Muscle of arm (tissue), 1 donor: ENCODE measurements at regions not wholly inside any gene's neighbourhood (a gene's known extent, or its start where the extent isn't known, plus 50 kb on each side); places are given as distances from the start of the nearest gene placed in this dataset.
A peak's percentile ranks its signal among the peaks of the same experiment; 100 is the strongest.

Experiments
- DNase-seq: peaks from one replicate; pipeline ENCODE4 v3.0.0-alpha.2; 2013

- DNase-seq: no peak
Measured at GRCh38 chr1:81699234-81699633, 101.5 kb upstream of the ADGRL2 start.

DNA sequence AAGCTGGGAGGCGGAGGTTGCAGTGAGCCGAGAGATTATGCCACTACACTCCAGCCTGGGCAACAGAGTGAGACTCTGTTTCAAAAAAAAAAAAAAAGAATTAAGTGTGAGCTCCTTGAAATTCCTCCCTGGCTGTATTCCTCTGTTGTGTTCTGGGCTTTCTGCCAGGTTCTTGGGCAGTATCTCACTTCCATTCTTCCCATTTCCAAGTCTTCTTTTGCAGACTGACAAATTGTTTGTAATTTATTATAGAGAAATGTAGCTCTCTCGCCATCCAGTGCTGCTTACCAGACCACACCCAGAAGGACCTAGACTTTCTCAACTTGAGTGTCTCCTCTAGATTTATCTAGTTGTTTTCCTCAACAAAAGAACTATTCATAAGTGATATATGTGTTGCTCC lies 105.0 kb upstream of the ADGRL2 start:
- DNase-seq: no peak

DNA sequence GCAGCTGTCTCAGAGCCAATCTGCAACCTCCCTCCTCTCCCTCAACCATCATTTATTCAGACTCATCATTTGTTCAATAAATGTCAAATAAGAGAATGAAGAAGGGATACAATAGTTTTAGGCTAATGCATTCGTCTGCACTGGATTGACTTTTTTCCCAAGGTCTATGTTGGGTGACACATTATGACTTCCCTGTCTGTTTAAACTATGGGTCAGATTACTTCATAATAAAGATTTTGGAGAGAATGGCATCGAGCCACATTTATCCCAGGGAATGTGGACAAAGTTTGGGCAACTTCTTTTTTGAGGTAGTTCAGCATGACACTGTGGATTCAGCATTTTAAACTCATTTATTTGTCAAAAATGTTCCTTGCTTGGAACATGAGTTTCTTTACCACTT lies 107.4 kb upstream of the ADGRL2 start:
- DNase-seq: no peak

DNA sequence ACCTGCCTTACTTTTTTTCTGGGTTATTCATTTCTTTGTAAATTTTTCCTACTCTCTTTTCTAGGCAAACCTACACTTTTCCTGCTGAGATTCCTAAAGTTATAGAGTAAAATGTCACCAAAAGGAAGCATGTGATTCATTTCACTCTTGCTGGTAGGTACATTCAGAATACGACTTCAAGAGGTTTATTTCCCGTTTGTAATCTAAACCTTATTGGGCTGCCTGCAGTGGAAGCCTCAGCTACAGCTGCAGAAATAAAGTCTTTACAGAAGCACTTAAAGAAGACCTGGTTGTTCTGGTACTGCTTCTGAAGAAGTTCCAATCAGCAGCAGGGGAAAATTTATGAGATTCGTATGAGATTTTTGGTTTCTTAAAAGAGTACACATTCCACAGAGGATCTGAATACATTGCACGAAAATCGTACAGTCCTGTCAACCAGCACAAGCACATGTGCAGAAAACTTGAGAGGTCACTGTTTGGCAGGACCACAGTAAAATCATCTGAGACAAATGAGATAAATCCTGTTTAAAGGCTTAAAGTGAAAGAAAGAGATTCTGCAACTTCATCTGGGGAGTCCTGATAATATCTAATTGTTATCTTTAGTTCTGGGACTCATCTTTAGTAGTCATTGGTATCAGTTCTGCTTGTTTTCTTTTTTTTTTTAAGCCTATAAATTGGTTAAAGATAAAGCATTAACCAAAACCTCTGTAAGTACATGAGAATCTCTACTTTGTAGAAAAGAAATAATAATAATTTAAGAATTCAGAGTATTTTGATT lies 109.9 kb upstream of the ADGRL2 start:
- DNase-seq: no peak

DNA sequence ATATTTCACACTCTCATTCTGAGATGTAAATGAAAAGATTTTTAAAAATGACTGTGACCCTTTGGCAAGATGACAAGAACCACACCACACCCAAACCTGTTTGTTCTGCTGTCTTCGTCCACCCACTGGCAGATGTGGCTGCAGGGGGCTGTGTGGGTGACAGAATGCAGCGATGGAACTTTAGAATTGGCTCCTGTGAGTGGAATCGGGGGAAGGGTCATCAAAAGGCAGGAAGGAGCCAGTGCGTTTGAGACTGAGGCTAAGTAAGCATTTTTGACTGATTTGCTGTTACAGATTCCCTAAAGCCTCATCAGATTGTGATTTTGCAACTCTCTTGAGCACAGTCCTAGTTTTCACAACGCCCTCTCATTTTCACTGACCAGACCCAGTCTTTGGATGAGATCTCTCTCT lies 111.2 kb upstream of the ADGRL2 start:
- DNase-seq: peak; percentile 25

GRCh38 chr1:81682490-81682889 lies 118.2 kb upstream of the ADGRL2 start:
- no peak for DNase-seq

GRCh38 chr1:81681601-81682266 lies 119.0 kb upstream of the ADGRL2 start:
- DNase-seq: peak; percentile 72

- peak; percentile 52 for DNase-seq
Measured at GRCh38 chr1:81681114-81681513, 119.6 kb upstream of the ADGRL2 start.

DNA sequence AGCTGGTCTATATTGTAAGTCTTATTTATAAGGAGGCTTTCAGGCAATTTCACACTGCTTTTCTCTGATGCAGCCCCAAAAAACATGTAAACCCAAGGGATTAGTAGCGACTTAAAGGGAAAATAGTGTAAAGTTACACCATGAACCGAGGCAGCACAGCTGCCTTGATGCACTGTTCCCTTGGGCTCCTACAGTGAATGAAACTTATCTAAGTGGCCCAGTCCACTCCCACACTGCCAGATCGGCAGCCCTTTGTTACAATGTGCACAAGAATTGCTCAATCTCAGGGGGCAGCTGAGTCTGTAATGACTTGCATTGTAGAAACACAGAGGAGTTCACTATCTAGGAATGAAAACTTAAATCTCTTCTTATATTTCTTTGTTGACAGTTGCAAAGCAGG lies 120.8 kb upstream of the ADGRL2 start:
- peak; percentile 37 for DNase-seq

- no peak for DNase-seq
Measured at GRCh38 chr1:81678779-81679178, 122.0 kb upstream of the ADGRL2 start.

GRCh38 chr1:81672766-81673165 lies 128.0 kb upstream of the ADGRL2 start:
- DNase-seq: no peak

DNA sequence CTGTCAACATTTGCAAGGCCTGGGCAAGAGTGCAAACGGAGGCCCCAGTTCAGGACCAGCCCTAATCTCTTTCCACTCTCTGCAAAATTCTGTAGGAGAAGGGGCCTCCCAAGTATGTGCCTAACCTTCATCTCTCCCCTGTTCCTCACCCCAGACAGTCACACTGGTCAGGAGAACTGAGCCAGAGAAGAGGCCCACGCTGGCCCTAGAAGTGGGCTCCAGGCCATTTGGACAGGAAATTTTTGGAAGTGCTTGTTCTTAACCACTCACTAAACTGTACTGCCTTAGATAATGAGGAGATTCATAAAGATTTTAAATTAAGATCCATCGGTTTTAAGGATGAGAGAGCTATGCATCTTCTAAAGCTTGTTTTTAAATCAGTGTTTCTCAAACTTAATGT lies 129.7 kb upstream of the ADGRL2 start:
- no peak for DNase-seq

- peak; percentile 46 for DNase-seq
Measured at GRCh38 chr1:81670286-81670685, 130.4 kb upstream of the ADGRL2 start.

- no peak for DNase-seq
Measured at GRCh38 chr1:81666586-81666985, 134.1 kb upstream of the ADGRL2 start.

DNA sequence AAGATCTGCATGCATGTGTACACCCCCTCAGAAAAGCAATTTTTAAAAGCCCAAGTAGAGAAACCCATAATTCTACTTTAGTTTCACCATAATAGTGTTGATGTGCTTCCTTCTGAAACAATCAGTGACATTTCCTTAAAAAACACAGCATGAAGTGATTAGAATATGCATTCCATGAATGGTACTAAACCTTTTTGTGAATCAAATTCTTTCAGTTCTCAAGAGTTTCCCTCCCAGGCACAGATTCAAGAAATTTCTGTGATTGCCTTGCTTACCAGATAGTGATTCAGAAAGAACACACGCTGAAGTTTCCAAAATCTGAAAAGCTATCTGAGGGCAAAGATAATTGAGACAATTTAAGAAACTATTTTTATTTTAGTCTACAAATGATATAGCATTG lies 136.4 kb upstream of the ADGRL2 start:
- no peak for DNase-seq

- no peak for DNase-seq
Measured at GRCh38 chr1:81662913-81663526, 137.7 kb upstream of the ADGRL2 start.

DNA sequence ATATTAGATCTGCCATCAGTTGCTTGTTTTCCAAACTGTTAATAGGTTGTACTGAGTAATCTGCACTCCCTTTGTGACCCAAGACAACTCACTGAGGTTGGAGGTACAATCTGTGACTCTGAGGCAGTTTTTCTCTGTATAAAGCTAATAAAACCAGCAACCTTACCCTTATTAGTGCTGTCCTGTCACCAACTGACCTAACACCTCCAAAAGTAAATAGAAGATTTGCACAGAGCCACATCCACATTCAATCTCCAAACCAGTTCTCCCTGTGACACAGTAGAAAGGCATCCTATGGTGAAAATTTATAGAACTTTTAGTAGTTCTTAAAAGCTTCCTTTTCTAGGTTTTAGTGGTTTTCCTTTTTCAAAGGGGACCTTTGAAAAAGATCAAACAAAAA lies 140.4 kb upstream of the ADGRL2 start:
- no peak for DNase-seq

DNA sequence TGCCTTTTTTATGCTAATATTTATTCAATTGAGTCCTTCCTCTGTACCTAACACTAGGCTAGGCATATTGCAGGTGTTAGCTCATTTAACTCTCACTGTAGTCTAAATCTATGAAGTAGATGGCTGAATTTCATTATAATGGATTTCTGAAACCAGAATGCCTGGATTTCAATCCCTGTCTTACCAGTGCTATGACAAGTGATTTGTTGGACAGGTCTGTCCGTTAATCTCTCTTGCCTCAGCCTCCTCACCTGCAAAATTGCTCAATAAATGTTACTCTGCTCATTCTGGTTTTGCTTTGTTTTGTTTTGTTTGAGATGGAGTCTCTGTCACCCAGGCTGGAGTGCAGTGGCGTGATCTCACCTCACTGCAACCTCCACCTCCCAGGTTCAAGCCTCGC lies 146.1 kb upstream of the ADGRL2 start:
- DNase-seq: no peak

DNA sequence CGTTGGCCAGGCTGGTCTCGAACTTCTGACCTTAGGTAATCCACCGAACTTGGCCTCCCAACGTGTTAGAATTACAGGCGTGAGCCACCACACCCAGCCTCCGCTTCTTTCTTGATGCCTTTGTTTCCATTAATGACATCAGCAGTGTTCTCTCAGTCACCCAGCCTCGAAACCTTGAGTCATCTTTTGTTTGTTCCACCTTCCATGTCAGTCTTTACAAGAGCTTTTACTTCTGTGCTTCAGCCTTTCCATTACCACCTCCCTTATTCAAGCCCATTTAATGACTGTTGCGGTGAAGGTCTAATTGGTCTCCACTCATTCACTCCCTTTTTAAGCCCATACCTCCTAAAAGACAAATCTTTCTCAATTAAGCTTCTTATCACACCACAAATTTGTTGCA lies 146.6 kb upstream of the ADGRL2 start:
- DNase-seq: no peak

- no peak for DNase-seq
Measured at GRCh38 chr1:81650776-81651175, 150.0 kb upstream of the ADGRL2 start.

GRCh38 chr1:81635816-81636215 lies 164.9 kb upstream of the ADGRL2 start:
- no peak for DNase-seq

GRCh38 chr1:81634294-81634693 lies 166.4 kb upstream of the ADGRL2 start:
- no peak for DNase-seq

GRCh38 chr1:81619156-81619555 lies 181.6 kb upstream of the ADGRL2 start:
- DNase-seq: no peak
